Muscle of arm (tissue), 1 donor: ENCODE measurements at regions not wholly inside any gene's neighbourhood (a gene's known extent, or its start where the extent isn't known, plus 50 kb on each side); places are given as distances from the start of the nearest gene placed in this dataset.
A peak's percentile ranks its signal among the peaks of the same experiment; 100 is the strongest.

Experiments used
- DNase-seq: peaks from one replicate; pipeline ENCODE4 v3.0.0-alpha.2; 2013

DNA sequence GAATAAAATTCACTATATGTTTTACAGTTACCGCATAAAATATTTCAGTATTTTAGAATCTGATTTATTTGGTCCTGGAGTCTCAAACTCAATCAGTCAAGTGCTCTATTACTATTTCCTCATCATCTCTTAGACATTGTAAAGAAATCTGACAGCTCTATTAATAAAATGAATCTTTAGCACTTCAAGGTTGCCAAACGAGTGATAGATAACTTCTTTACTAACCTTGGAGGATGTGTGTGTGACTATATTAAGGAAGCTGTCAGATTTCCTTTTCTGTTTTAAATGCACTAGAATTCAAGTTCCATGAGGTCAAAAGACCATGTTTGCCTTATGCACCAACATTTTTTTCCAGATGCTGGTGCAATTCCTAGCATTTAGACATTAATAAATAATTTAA, 389.8 kb upstream of the AZI2 start:
- DNase-seq, result no peak

DNA sequence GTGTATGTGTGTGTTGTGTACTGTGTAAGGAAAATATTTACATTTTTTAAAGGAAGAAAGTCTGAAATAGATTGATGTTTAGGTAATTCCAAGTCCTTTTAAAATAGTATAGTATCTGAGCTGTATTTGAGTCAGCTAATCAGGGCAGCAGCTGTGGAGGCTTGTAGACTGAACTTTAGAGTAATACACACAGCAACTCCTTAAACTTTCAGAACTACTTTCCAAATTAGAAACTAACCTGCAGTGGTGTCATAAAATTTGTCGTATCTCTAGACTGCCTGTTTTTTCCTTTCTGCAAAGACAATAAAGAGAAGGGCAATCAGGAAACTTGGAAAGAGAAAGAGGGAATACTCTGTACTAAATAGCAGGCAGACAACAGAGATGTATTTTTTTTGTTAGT, 391.0 kb upstream of the AZI2 start:
- no peak for DNase-seq

DNA sequence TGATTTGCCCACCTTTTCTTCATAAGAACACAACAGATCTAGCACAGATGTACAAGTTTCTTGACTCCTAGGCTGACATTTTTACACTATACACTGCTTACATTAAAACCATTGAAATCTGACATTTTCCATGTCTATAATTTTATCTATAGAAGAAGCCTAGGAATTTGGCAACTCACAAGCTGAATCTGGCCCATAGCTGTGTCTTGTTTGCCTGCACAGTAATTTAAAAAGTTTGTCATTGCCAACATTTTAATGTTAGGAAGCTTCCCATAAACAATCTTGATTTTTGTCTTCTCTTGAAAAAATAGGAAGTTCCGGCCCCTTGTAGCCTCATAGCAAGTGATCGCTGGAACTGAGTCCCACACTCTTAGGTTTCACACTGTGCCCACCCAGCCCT, 394.6 kb upstream of the AZI2 start:
- no peak for DNase-seq

DNA sequence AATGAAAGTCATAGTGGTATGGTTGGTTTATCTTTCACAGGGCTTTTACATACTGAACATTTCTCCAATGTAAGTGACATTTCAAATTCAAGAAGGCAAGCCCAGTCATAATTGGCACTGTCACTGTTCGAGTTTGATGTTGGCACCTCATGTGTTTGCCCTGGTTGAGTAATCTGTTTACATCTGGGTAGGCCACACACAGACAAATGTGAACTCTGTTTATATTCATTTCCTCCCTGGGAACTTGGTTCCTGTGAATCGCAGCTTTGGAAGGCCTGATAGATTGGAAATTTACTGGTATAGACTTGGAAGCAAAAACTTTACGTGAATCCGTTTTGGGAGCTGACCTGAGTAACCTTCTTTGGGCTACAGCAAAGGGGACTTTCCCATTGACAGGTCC, 395.2 kb upstream of the AZI2 start:
- no peak for DNase-seq

DNA sequence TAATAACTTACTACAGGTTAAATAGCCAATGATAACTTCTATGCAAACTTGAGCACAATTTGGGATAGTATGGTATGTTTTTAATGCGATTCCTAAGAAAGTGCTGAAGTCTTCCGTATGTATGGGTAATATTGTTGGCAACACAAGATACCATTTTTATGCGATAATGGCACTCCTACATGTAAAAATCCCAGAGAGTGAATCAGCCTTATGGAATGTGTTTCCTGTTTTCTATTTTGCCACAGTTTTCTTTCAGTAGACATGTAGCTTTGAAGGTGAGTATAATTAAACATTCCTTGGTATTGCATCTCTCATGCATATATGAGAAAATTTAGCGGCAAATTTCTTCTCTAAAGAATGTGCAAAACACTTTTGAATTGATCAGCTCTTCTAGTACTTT, 396.8 kb upstream of the AZI2 start:
- DNase-seq, result no peak

DNA sequence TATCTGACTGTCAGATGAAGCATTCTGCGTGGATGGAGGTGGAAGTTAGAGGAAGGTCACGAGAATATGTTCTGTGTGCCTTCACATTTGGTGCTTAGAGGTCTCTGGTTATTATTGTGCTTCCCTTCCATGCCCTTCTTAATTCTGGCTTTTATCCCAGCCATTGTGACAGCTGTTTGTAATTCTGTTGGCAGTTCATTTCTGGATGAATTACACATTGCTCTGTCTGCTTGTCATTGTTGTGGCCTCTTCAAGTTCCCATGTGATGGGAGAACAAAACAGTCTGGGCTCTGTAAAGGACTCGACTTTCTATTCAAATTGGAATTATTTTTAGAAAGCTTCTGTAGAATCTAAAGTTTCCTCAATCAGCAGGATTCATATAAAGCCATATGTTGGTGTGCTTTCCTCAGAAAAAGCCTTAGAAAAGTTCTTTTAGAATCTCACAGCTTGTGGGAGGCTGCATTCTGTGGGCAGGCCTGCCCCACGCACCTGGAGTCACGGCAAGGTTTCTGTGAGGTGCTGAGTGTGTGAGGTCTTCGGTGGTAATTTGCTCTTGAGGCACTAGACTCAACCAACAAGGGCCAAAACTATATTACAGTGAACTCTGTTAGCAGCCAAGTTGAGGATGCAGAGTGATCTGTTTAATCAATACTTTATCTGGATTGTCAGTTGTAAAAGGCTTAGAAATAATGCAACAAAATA, 397.4 kb upstream of the AZI2 start:
- DNase-seq, result peak; percentile 21

DNA sequence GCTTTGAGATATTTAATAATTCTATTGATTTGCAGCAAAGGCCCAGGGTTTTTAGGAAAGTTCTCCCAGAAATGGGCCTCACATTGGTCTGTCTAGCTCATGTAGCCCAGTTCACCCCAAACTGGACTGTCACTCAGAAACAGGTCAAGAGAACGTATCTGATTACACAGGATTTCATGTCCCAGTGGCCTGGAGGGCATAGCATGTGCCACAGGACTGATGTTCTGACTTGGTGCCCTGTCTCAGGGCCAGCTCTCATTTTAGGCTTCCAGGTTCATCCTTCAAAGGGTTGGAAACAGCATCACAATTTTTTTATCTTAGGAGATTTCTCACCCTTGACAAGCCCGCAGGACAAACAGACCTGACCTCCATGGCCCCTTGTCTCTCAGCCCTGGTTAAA, 398.4 kb upstream of the AZI2 start:
- no peak for DNase-seq

DNA sequence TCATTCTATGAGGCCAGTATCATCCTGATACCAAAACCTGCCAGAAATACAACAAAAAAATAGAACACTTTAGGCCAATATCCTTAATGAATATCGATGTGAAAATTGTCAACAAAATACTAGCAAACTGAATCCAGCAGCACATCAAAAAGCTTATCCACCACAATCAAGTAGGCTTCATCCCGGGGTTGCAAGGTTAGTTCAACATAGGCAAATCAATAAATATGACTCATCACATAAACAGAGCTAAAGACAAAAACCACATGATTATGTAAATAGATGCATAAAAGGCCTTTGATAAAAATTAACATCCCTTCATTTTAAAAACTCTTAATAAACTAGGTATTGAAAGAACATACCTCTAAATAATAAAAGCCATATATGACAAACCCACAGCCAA, 403.2 kb upstream of the AZI2 start:
- DNase-seq, result no peak

DNA sequence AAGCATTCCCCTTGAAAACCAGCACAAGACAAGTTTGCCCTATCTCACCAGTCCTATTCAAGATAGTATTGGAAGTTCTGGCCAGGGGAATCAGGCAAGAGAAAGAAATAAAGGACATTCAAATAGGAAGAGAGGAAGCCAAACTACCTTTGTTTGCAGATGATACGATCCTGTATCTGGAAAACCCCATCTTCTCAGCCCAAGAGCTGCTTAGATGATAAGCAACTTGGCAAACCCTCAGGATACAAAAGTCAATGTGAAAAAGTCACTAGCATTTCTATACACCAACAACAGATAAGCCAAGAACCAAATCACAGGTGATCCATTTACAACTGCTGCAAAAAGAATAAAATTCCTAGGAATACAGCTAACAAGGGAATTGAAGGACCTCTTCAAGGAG, 403.7 kb upstream of the AZI2 start:
- no peak for DNase-seq

DNA sequence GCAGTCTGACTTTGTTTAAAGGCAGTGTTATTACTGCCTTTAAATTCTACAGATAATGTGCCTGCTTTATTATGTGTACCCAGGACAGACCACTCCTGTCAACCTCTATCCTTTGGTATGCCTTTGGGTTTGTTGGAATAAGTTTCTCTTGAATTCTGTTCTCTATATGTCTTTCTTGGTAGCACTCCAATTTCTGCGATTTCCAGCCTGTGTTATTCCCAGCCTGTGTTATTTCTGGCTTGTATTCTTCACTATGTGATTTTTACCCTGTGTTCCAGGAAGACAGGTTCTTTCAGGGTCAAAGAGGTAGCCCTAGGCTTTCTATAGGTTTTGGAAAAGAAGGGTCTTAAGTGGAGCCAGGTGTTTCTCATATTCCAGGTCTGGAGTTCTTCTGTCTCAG, 407.4 kb upstream of the AZI2 start:
- no peak for DNase-seq

DNA sequence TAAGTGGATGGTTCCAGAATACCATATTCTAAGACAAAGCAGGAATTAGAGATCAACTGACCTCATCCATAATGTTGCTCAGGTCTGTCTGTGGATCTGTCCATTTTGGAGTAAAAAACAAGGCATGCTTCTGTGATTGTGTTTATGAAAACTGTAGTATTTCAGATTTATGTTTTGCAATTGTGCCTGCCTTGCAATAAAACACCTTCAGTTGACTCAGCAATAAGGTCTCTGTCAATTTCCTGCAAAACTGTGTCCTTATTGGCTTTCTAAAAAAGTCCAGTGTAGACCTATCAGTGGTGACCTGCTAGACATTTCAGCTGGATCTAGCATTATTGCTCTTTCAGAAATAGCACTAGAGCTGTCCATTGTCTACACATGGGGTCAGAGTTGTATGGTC, 409.5 kb upstream of the AZI2 start:
- no peak for DNase-seq

DNA sequence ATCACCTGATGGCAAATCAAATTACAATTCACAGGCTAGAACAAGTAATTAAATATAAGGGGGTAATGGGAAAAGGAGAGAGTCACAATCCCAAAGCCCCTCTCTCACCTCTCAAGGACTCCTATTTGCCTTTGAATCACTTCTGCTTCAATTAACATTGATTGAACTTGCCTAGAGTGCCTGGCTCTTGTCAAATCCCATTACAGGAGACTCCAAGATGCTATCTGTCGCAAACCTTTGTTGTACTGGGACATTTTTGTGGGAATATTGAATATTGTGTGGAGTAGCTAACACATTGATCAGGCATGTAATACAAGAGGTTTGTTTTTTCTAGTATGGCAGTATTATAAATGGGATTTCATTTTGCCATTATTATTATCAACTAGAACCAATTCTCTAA, 412.8 kb upstream of the AZI2 start:
- no peak for DNase-seq

DNA sequence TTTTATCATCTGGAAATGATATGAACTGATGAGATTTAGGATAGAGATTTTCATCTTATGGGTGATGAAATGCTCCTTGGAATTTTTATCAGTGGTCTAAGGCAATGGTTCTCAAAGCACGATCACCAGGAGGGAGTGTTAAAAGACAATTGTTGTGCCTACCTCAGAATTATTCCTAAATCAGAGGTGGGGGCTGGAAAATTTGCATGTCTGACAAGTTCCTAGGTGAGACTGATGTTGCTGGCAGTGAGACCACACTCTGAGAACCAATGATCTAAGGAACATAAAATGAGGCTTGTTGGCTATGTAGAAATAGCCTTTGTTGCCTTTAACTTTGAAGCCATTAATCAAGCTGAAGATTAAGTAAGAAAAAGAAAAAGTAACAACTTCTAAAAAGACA, 416.6 kb upstream of the AZI2 start:
- DNase-seq, result no peak

DNA sequence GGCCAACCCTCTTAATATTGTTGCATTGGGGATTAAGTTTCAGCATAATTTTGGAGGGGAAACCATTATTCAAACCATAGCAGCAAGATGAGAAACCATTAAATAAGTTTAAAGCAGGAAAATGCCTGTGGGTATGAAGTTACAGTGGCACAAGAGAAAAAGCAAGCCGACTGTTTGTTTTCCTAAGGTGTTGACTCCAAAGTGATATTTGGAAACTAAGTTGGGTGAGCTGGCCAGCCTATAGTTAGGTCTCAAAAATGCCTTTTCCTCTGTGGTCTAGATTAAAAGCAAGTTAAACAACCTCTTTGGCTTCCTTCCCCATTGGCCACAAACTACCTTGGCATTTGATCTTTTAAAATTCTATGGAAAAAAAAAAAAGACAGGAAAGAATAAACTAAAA, 419.8 kb upstream of the AZI2 start:
- DNase-seq, result no peak

DNA sequence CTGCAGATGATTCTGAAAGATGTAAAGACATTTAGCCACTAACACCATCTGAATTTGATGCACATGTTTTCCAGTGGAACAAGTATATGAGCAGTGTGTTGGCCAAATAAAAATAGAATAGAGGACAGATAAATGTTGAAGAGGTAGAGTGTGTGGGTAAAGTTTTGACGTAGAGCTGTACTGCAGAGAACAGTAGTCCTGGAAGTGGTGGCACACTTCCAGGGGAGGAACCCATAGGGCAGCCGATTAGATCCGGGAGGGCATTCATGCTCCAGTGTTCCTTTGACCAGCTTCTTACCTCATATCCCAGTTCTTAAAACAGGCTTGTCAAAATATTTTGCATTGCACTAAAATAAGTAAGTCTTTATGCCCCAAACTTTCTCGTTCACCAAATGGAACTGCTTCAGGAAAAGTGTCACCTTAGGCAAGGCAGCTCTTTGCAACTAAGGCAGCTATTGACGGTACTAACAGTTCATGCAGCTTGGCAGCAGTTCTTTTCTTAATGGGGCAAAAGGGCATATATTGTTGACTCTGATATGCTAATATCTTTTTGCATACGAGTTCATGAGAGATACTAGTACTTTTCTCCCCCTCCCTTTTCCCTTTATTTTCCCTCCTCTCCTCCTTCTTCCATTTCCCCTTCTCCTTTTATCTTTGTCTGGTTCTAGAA, 429.3 kb upstream of the AZI2 start:
- DNase-seq, result no peak

DNA sequence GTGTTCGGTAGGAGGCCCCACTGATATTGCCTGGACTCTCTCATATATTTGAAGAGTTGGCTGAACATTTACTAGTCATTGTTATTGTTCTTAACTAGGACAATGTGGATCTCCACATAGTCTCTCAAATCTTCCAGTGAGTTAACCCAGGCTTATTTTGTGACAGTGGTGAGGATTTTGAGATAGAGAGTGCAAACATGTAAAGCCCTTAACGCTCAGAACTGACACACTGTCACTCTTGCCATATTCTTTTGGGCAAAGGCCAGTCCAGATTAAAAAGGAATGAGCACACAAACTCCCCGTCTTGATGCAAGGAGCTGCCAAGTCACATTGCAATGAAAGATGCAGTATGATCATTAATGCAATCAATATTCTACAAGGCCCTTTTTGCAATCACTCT, 431.9 kb upstream of the AZI2 start:
- DNase-seq, result no peak

DNA sequence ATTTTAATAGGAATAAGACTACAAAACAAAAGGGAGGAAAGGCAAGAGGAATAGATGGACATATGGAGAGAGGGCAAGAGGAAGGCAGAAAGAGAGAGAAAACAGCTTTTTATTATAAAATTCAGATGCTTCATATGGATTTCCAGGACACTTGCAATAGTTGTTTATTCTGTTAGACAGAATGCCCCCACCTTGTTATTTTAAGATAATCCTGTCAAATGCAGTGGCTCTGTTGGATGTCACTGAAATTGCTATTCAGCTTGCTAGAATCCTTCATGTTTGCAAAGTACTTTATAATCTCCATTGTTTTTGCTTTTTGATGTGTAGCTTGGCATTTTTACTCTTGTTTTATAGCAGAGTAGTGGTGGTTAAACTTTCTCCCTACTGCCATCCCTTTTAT, 432.4 kb upstream of the AZI2 start:
- no peak for DNase-seq

DNA sequence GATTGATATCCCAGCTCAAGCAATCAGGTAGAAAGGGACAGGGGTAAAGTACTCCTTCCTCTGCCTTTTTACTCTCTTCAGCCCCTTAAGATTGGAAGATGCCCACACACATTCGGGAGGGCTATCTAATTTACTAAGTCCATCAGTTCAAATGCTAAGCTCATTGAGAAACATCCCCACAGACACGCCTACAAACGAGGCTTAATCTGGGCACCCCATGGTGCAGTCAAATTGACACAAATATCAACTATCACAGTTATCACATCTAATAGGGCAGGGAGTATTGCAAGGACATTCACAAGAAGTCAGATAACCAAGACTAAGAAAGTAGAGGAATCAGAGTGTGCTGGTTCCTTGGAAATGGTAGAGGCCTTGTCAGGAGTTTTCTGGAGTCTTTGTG, 437.8 kb upstream of the AZI2 start:
- no peak for DNase-seq

DNA sequence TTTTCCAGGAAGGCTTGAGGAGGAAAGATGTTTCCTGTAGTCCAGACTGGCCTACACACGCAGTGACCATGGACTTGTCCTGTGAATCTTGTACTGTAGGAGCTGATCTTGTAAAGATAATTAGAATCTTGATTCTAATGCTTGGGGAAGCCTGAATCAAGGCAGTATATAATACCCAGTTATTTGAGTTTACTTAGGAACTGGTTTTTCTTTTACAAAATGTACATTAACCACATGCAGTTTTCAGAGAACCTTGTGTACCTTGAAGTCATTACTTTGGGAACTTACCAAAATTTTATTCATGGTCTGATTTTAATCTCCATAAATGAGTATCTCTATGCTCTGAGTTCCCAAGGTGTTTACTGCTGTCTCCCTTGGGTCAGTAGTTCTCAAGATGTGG, 439.9 kb upstream of the AZI2 start:
- no peak for DNase-seq

DNA sequence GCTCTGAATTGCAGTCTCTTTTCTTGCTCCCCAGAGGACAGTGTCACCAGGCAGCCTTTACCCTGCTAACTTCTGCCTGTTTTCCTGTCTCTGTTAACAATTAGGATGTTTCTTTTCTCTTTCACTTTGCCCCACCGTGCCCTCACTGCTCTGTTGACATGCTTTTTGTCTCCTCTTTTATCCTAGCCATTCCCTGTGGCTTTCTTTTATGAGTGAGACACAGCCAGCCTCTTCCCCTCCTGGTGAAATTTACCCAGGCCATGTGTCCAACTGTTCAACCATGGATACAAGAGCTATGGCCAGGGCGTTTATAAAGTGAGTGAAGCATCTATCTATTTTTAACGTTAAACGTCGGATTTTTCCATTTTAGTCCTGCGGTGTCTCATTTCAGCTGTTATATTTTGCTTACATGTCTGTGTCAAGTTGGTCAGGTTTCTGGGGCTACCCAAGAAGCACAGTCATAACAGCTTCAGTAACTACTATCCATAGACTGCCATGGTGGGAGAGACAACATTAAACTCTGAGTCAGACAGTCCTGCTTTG, 443.2 kb upstream of the AZI2 start:
- no peak for DNase-seq

DNA sequence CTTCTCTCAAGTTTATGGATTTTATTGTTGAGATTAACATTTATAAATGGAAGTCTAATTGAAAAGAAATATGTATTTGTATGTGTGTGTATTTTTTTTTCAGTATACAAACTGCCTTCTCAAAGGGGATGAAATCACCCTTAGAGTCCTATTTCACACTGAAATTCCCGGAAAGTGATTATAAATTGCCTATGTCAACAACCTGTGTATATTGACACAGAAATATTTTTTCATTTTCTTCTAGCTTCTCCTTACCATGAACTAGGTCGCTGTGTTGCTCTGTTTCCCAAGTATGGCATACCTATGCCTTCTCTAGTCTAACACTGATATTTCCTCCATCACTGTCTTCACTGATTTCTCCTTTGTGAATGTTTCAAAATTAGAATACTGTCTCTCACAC, 444.0 kb upstream of the AZI2 start:
- no peak for DNase-seq

DNA sequence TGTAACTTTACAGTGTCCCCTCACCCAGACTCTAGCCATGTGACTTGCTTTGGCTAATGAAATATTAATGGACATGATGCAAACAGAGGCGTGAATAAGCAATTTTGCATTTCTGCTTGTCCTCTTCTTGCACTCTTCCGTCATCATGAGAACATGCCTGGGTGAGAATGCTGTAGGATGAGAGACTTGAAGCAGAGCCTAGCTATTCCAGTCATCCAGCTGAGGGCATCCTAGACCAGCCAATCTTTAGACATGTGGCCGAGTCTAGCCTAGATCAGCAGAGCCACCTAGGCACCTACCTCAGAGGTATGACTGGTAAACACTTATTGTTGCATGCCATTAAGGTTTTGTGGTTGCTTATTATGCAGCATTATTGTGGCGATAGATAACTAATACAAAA, 450.5 kb upstream of the AZI2 start:
- no peak for DNase-seq

DNA sequence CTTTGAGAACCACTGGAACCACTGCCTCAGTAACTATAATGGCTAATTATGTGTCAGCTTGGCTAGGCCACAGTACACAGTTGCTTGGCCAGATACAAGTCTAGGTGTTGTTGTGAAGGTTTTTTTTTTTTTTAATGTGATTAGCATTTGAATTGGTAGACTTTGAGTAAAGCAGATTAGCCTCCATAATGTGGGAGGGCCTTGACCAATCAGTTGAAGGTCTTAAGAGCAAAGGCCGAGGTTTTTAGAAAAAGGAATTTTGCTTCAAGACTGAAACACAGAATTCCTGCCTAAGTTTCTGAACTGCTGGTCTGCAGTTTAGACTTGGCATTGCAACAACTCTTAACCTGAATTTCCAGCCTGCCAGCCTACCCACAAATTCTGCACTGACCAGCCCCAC, 451.6 kb upstream of the AZI2 start:
- DNase-seq, result no peak

DNA sequence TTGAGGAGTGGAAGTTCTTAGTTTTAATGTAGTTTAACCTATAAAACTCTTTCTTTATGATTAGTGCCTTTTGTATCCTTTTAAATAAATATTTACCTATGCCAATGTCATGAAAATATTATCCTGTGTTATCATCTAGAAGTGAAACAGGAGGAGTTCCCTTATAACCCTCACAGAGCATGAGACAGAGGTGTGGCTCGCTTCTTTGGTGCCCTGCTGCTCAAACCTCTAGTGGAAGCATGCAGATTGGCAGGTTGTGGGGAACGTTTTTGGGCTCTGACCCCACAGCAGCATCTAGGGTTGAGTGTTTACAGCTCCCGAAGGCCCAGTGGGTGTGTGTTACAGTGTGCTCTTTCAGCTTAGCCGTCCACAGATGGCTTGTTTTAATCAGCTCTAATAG, 459.4 kb upstream of the AZI2 start:
- DNase-seq, result no peak
